Right lung (tissue), 2 donors: ENCODE measurements at regions not wholly inside any gene's neighbourhood (a gene's known extent, or its start where the extent isn't known, plus 50 kb on each side); places are given as distances from the start of the nearest gene placed in this dataset.

Experiments used
- DNase-seq, 2 donors: peaks; one replicate each; pipeline ENCODE4 v3.0.0-alpha.2; 2013

GRCh38 chr3:116767726-116768125 is 58.1 kb downstream of the TUSC7 start:
- DNase-seq: no peak

- DNase-seq: peak; percentile 62 to 72
Measured at GRCh38 chr3:116770815-116771450, 61.4 kb downstream of the TUSC7 start.

- DNase-seq: no peak
Measured at GRCh38 chr3:116776880-116777785, 67.6 kb downstream of the TUSC7 start.

- DNase-seq: no peak
Measured at GRCh38 chr3:116785226-116785625, 75.6 kb downstream of the TUSC7 start.

GRCh38 chr3:116802651-116803050 is 93.1 kb downstream of the TUSC7 start:
- no peak for DNase-seq

- DNase-seq: no peak
Measured at GRCh38 chr3:116806351-116806750, 96.8 kb downstream of the TUSC7 start.

- DNase-seq: no peak
Measured at GRCh38 chr3:116808725-116809124, 99.1 kb downstream of the TUSC7 start.

- DNase-seq: no peak
Measured at GRCh38 chr3:116809208-116809607, 99.6 kb downstream of the TUSC7 start.

- DNase-seq: no peak
Measured at GRCh38 chr3:116811754-116812153, 102.2 kb downstream of the TUSC7 start.

- DNase-seq: no peak
Measured at GRCh38 chr3:116812949-116813348, 103.4 kb downstream of the TUSC7 start.

- DNase-seq: no peak
Measured at GRCh38 chr3:116815321-116815720, 105.7 kb downstream of the TUSC7 start.

GRCh38 chr3:116815831-116816588 is 106.4 kb downstream of the TUSC7 start:
- peak; percentile 33 to 34 for DNase-seq

- DNase-seq: no peak
Measured at GRCh38 chr3:116821371-116821770, 111.8 kb downstream of the TUSC7 start.

GRCh38 chr3:116824208-116824607 is 114.6 kb downstream of the TUSC7 start:
- no peak for DNase-seq

- no peak for DNase-seq
Measured at GRCh38 chr3:116833202-116833601, 123.6 kb downstream of the TUSC7 start.

- DNase-seq: no peak
Measured at GRCh38 chr3:116834816-116835215, 125.2 kb downstream of the TUSC7 start.

GRCh38 chr3:116835658-116836057 is 126.1 kb downstream of the TUSC7 start:
- no peak for DNase-seq

- no peak for DNase-seq
Measured at GRCh38 chr3:116836286-116836685, 126.7 kb downstream of the TUSC7 start.

- DNase-seq: no peak
Measured at GRCh38 chr3:116837483-116837882, 127.9 kb downstream of the TUSC7 start.

GRCh38 chr3:116841003-116841735 is 131.6 kb downstream of the TUSC7 start:
- DNase-seq: peak; percentile 27 to 51

- no peak for DNase-seq
Measured at GRCh38 chr3:116842254-116842957, 132.8 kb downstream of the TUSC7 start.
